K562 (cell line): ENCODE measurements at regions not wholly inside any gene's neighbourhood (a gene's known extent, or its start where the extent isn't known, plus 50 kb on each side); places are given as distances from the start of the nearest gene placed in this dataset.

Source experiments
- ATAC-seq: fragments of 200-7000 bp; cut with Tn5 transposase; 3 replicates; pipeline ENCODE4 v1.9.1; 2020; ENCODE audit warnings: moderate library complexity
- BruUV-seq: library from RNA; stranded (reverse); fragments of 400-500 nt; replicated peaks from 2 replicates; lab custom pipeline; 2021; lab: Mats Ljungman, UMichigan
- CTCF ChIA-PET: fragments of 300-600 bp; formaldehyde crosslinking; extraction: SDS; loops from one replicate; lab custom pipeline; 2021; ENCODE audit warnings: low intra/inter-chr PET ratio; lab: Yijun Ruan, JAX
- POLR2A ChIA-PET: fragments of 300-600, 350-650 bp; sonication (Branson Sonifier 250); formaldehyde crosslinking; extraction: SDS; loops from one replicate; lab custom pipeline; 2021; ENCODE audit warnings: antibody characterized with exemption, inconsistent platforms; lab: Yijun Ruan, JAX
- DNase-seq, 4 experiments: peaks; one replicate each; pipeline versions ENCODE4 v3.0.0 to v3.0.0-alpha.2; 2011 to 2018; ENCODE audit warnings: low spot score in 3 of 4, mixed read lengths in 3 of 4; ENCODE audit errors: extremely low read depth in 1 of 4
- FAIRE-seq: peaks from 2 replicates; lab custom pipeline; 2011; peaks lifted over from hg19 to GRCh38; lab: Jason Lieb, UNC
- H2AFZ ChIP-seq: 2 replicates; pipeline ENCODE4 v1.6.0; 2011; ENCODE audit warnings: low read depth, low read length, control low read depth, inconsistent platforms
- H3K27ac ChIP-seq: fragments of 200-600 bp; 3 replicates; pipeline ENCODE4 v1.8.0; 2011; ENCODE audit warnings: low read depth, mild to moderate bottlenecking, control low read depth, inconsistent platforms, low read length, moderate library complexity, mixed read lengths; ENCODE audit errors: extremely low read depth
- H3K27me3 ChIP-seq, 2 experiments: fragments of 300-600 bp in 1 of 2; 2 replicates in 1 of 2; 3 replicates in 1 of 2; pipeline versions ENCODE4 v1.6.0 to v1.8.0; 2011; ENCODE audit warnings: inconsistent platforms in 2 of 2, low read length in 2 of 2, mild to moderate bottlenecking in 1 of 2, mixed read lengths in 1 of 2, moderate library complexity in 1 of 2; ENCODE audit not compliant: control insufficient read depth in 2 of 2, insufficient read depth in 2 of 2
- H3K36me3 ChIP-seq: fragments of 300-600 bp; 3 replicates; pipeline ENCODE4 v1.8.0; 2011; ENCODE audit warnings: mild to moderate bottlenecking, low read length, inconsistent platforms; ENCODE audit not compliant: control insufficient read depth, insufficient read depth
- H3K4me1 ChIP-seq, 2 experiments: fragments of 200-600 bp in 1 of 2; replicated peaks in 1 of 2; 2 replicates in 1 of 2; 3 replicates in 1 of 2; pipeline versions ENCODE4 v1.5.1 to v1.8.0; 2011; ENCODE audit warnings: inconsistent platforms in 2 of 2, low read length in 2 of 2, mild to moderate bottlenecking in 1 of 2, mixed read lengths in 1 of 2, moderate library complexity in 1 of 2; ENCODE audit not compliant: control insufficient read depth in 2 of 2, insufficient read depth in 2 of 2
- H3K4me2 ChIP-seq: 2 replicates; pipeline ENCODE4 v1.6.1; 2011; ENCODE audit warnings: low read length, control low read depth, inconsistent platforms, mixed read lengths; ENCODE audit not compliant: insufficient read depth
- H3K4me3 ChIP-seq: fragments of 200-600 bp; sonication (generic), shearing (Covaris generic); 2 replicates; pipeline ENCODE4 v1.5.1; 2016; ENCODE audit warnings: control low read depth, inconsistent platforms
- H3K79me2 ChIP-seq: fragments of 200-600 bp; 3 replicates; pipeline ENCODE4 v1.8.0; 2011; ENCODE audit warnings: low read length, inconsistent platforms; ENCODE audit not compliant: control insufficient read depth, insufficient read depth
- H3K9ac ChIP-seq, 2 experiments: 2 replicates each; pipeline versions ENCODE4 v1.6.0 to v1.6.1; 2011; ENCODE audit warnings: low read depth in 2 of 2, low read length in 2 of 2, control low read depth in 1 of 2, inconsistent platforms in 1 of 2, mild to moderate bottlenecking in 1 of 2, mixed read lengths in 1 of 2; ENCODE audit not compliant: insufficient read depth in 1 of 2
- H3K9me1 ChIP-seq: one replicate; pipeline ENCODE4 v1.6.0; 2011; ENCODE audit warnings: inconsistent platforms, mild to moderate bottlenecking, low read length, moderate library complexity; ENCODE audit not compliant: control insufficient read depth, insufficient read depth
- H3K9me3 ChIP-seq: replicated peaks from 2 replicates; pipeline ENCODE4 v1.5.1; 2011; ENCODE audit warnings: low read depth, low read length, inconsistent platforms; ENCODE audit not compliant: control insufficient read depth, insufficient read depth
- H4K20me1 ChIP-seq: replicated peaks from 2 replicates; pipeline ENCODE4 v1.6.1; 2011; ENCODE audit warnings: low read length, inconsistent platforms, mixed read lengths; ENCODE audit not compliant: control insufficient read depth, insufficient read depth
- CEBPB ChIP-seq: fragments of 450-650 bp; IDR thresholded peaks from 2 replicates; pipeline ENCODE4 v1.6.1; 2016; ENCODE audit warnings: missing genetic modification characterization, missing compliant biosample characterization
- HCFC1 ChIP-seq: IDR thresholded peaks from 2 replicates; pipeline ENCODE4 v1.6.1; 2012; ENCODE audit warnings: low read depth, low read length, improper control_type of control experiment
- HNRNPH1 ChIP-seq: fragments of 200-400 bp; formaldehyde crosslinking; optimal IDR thresholded peaks from 2 replicates; pipeline ENCODE3; 2017; ENCODE audit warnings: low read depth, mild to moderate bottlenecking, low read length, moderate library complexity
- HOXB6 ChIP-seq: fragments of 250-450 bp; sonication (Bioruptor Pico); IDR thresholded peaks from 2 replicates; pipeline ENCODE4 v1.5.1; 2022; ENCODE audit warnings: mild to moderate bottlenecking, borderline replicate concordance
- MAZ ChIP-seq, 2 experiments: fragments of 450-650 bp in 1 of 2; sonication (generic) in 1 of 2; formaldehyde crosslinking; IDR thresholded peaks in 1 of 2; conservative IDR thresholded peaks in 1 of 2; 2 replicates each; pipeline versions ENCODE4 v1.4.0 to v1.5.0; 2020; ENCODE audit warnings: mild to moderate bottlenecking in 1 of 2, missing genetic modification reagents in 1 of 2
- NCOA4 ChIP-seq: fragments of 450-650 bp; IDR thresholded peaks from 2 replicates; pipeline ENCODE4 v1.6.1; 2018; ENCODE audit warnings: mild to moderate bottlenecking; ENCODE audit not compliant: partially characterized antibody
- PML ChIP-seq: IDR thresholded peaks from 2 replicates; pipeline ENCODE4 v1.6.1; 2012; ENCODE audit warnings: low read length, inconsistent platforms
- RAD51 ChIP-seq: fragments of 450-650 bp; IDR thresholded peaks from 2 replicates; pipeline ENCODE4 v1.7.1; 2016; ENCODE audit warnings: low read depth, mild to moderate bottlenecking, borderline replicate concordance
- SP1 ChIP-seq: sonication (generic); formaldehyde crosslinking; IDR thresholded peaks from 2 replicates; pipeline ENCODE4 v1.8.1; 2022; ENCODE audit warnings: mild to moderate bottlenecking, missing genetic modification reagents
- SRSF1 ChIP-seq: fragments of 200-400 bp; formaldehyde crosslinking; IDR thresholded peaks from 2 replicates; pipeline ENCODE4 v1.6.1; 2017; ENCODE audit warnings: mild to moderate bottlenecking, low read depth, low read length, moderate library complexity
- ZNF436 ChIP-seq: fragments of 250-450, 450-650 bp; sonication (Bioruptor Pico); formaldehyde crosslinking; IDR thresholded peaks from 2 replicates; pipeline ENCODE4 v1.7.0; 2020; ENCODE audit warnings: mild to moderate bottlenecking
- ZNF764 ChIP-seq: fragments of 250-450 bp; sonication (Bioruptor Pico); IDR thresholded peaks from 2 replicates; pipeline ENCODE4 v1.4.0; 2020; ENCODE audit warnings: low read depth, mild to moderate bottlenecking, moderate library complexity
- ZSCAN32 ChIP-seq: fragments of 450-650 bp; formaldehyde crosslinking; IDR thresholded peaks from 2 replicates; pipeline ENCODE4 v1.4.0; 2020; ENCODE audit warnings: mild to moderate bottlenecking, moderate library complexity
- WGBS: fragments of 100-300 bp; shearing (Covaris generic); methylation state at CpG from one replicate; pipeline ENCODE4 v1.1.6; 2016; ENCODE audit warnings: low coverage, mixed read lengths; ENCODE audit not compliant: insufficient coverage; ENCODE audit errors: missing lambda C conversion rate; 5-methylcytosine and 5-hydroxymethylcytosine counted together
- in situ Hi-C: fragments of 300-500 bp; cut with MboI; formaldehyde crosslinking; loops from 4 replicates; pipeline ENCODE4 v1.15.0; 2018; ENCODE audit warnings: inconsistent platforms, mixed read lengths
- intact Hi-C: fragments of 100-400 bp; cut with micrococcal nuclease; formaldehyde crosslinking; loops from 2 replicates; pipeline ENCODE4 v1.14.2; 2022
- TF ChIP-seq, protein P1 (sequence below): sonication (generic); formaldehyde crosslinking; IDR thresholded peaks from 2 replicates; pipeline ENCODE4 v1.8.0; 2022; ENCODE audit warnings: missing genetic modification reagents, mild to moderate bottlenecking, moderate library complexity, borderline replicate concordance
- TF ChIP-seq, protein P2 (sequence below): fragments of 200-800 bp; sonication (Bioruptor generic); IDR thresholded peaks from 2 replicates; pipeline ENCODE4 v1.6.1; 2017; ENCODE audit warnings: missing genetic modification characterization, missing compliant biosample characterization

DNA sequence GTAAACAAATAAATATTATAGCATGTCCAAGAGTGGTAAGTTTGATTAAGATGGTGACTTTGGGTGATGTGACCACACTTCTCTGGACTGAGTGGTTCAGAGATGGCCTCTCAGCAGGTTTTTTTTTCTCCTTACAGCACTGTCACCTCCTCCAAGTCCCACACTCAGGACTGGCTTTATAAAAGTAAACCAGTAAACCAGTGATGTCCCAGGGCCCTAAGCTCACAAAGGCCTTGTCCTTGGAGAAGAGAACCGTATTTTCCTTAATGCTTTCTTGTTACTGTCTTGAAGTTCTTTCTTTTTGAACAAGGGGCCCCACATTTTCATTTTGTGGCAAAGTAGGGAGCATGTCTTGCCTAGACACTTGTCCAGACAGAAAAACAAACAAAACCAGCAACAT is 274.0 kb downstream of the MYCN start:
- peaks cover 7 to 13% of the 10 kb centered on the region in 2 experiments; a peak in 3 of 5 replicates for H3K27me3 ChIP-seq
- intact Hi-C loops, result no loop called here
- H3K79me2 ChIP-seq, result no peaks in the 10 kb centered on the region

DNA sequence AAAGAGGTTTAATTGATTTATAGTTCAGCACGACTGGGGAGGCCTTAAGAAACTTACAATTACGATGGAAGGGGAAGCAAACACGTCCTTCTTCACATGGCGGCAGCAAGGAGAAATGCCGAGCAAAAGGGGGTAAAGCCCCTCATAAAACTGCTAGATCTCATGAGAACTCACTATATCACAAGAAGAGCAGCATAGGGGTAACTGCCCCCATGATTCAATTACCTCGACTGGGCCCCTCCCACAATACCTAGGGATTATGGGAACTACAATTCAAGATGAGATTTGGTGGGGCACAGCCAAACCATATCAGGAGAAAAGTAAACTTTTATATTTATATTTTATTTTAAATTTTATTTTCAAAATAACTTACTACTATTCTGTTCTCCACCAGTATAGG is 272.0 kb downstream of the MYCN start:
- no peaks in the 10 kb centered on the region for H3K4me1 ChIP-seq
- WGBS, result 0% methylated on average over 6 of the region's 6 CpGs
- H3K9ac ChIP-seq, result no peak overlapping the region
- no peaks in the 10 kb centered on the region for H3K36me3 ChIP-seq
- no peak overlapping the region for H3K4me3 ChIP-seq
- H3K4me2 ChIP-seq, result no peak overlapping the region
- ATAC-seq (no peak), DNase-seq (no peak), FAIRE-seq (no peak)
- no peaks in the 10 kb centered on the region for H4K20me1 ChIP-seq
- H3K9me3 ChIP-seq, result no peaks in the 10 kb centered on the region
- CTCF ChIA-PET, result no interaction called here
- intact Hi-C loops (no loop called here), in situ Hi-C loops (no loop called here)
- peaks cover 7 to 11% of the 10 kb centered on the region in 2 experiments; a peak in 3 of 5 replicates for H3K27me3 ChIP-seq
- H2AFZ ChIP-seq, result no peak overlapping the region
- H3K9me1 ChIP-seq, result no peaks in the 10 kb centered on the region
- POLR2A ChIA-PET, result no interaction called here
- TF ChIP-seq, protein P1, sequence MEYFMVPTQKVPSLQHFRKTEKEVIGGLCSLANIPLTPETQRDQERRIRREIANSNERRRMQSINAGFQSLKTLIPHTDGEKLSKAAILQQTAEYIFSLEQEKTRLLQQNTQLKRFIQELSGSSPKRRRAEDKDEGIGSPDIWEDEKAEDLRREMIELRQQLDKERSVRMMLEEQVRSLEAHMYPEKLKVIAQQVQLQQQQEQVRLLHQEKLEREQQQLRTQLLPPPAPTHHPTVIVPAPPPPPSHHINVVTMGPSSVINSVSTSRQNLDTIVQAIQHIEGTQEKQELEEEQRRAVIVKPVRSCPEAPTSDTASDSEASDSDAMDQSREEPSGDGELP, result no peak
- no peak for TF ChIP-seq SP1 (CRISPR knock-in tag)
- no peak for TF ChIP-seq ZNF436 (CRISPR knock-in tag)
- TF ChIP-seq ZNF764 (CRISPR knock-in tag), result no peak
- TF ChIP-seq RAD51, result no peak
- no peak for TF ChIP-seq MAZ (CRISPR knock-in tag; conservative IDR thresholded peaks at IDR 0.05 in 1 of 2, IDR thresholded peaks at IDR 0.05 in 1 of 2)
- no peak for TF ChIP-seq SRSF1
- TF ChIP-seq, protein P2, sequence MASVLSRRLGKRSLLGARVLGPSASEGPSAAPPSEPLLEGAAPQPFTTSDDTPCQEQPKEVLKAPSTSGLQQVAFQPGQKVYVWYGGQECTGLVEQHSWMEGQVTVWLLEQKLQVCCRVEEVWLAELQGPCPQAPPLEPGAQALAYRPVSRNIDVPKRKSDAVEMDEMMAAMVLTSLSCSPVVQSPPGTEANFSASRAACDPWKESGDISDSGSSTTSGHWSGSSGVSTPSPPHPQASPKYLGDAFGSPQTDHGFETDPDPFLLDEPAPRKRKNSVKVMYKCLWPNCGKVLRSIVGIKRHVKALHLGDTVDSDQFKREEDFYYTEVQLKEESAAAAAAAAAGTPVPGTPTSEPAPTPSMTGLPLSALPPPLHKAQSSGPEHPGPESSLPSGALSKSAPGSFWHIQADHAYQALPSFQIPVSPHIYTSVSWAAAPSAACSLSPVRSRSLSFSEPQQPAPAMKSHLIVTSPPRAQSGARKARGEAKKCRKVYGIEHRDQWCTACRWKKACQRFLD (CRISPR knock-in tag), result no peak
- TF ChIP-seq PML, result no peak
- no peaks in the 10 kb centered on the region for H3K79me2 ChIP-seq
- no peak overlapping the region for H3K27ac ChIP-seq
- no TSS peak for BruUV-seq

More for the DNA sequence above, 274.0 kb downstream of the MYCN start:
- Histone ChIP-seq H3K9ac (no peak overlapping the region), H4K20me1 (no peaks in the 10 kb centered on the region), H3K4me2 (no peak overlapping the region), H3K4me3 (no peak overlapping the region), H3K36me3 (no peaks in the 10 kb centered on the region), H3K4me1 (no peaks in the 10 kb centered on the region), H3K9me3 (no peaks in the 10 kb centered on the region), H3K9me1 (no peaks in the 10 kb centered on the region), H2AFZ (no peak overlapping the region), H3K27ac (no peak overlapping the region)
- DNase-seq (no peak), ATAC-seq (no peak), FAIRE-seq (no peak)
- ChIA-PET CTCF (no interaction called here), POLR2A (no interaction called here)
- WGBS, result 7% methylated on average over 1 of the region's 1 CpG
- no peak for TF ChIP-seq NCOA4
- no peak for TF ChIP-seq HOXB6 (CRISPR knock-in tag)
- TF ChIP-seq HNRNPH1, result no peak
- no peak for TF ChIP-seq HCFC1
- no peak for TF ChIP-seq CEBPB
- TF ChIP-seq ZNF436 (CRISPR knock-in tag), result no peak
- TF ChIP-seq ZSCAN32 (CRISPR knock-in tag), result no peak
- in situ Hi-C loops, result no loop called here
- no TSS peak for BruUV-seq
